SIG-M5 treated with dmso at 0.1 percent for 504 hours (cell line): ENCODE measurements at regions not wholly inside any gene's neighbourhood (a gene's known extent, or its start where the extent isn't known, plus 50 kb on each side); places are given as distances from the start of the nearest gene placed in this dataset.
"Not testable (repeated sequence)": the region's sequence is repeated elsewhere in the genome, so short reads cannot be mapped to it uniquely, and the experiment has no call there.

Experiments used
- DNase-seq: peaks from one replicate; lab custom pipeline; 2025; ENCODE audit not compliant: unreplicated experiment; lab: John Stamatoyannopoulos, UW

GRCh38 chr15:95700692-95701091 lies 629.8 kb upstream of the NR2F2 start:
- DNase-seq = not testable (repeated sequence)

- DNase-seq = no peak
Measured at GRCh38 chr15:95701410-95701809, 629.1 kb upstream of the NR2F2 start.

- no peak for DNase-seq
Measured at GRCh38 chr15:95709959-95710695, 620.4 kb upstream of the NR2F2 start.

DNA sequence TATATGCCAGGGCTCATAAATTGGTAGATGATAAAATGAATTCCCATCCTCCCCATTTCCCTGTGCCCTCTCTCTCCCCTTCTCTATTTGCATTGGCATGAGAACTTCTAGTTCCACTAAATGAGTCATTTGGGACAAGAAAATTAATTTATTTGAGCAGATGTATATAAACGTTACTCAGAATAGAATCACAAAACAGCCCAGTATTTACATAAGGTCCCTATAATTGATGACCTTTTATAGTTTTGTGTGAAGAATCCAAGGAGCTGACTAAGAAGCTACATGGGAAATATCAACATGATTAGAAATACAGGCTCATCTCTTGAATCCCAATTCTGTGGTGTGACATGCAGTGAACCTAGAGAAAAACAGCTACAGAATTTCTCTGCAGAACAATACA lies 617.7 kb upstream of the NR2F2 start:
- no peak for DNase-seq

GRCh38 chr15:95713324-95713723 lies 617.2 kb upstream of the NR2F2 start:
- no peak for DNase-seq

- no peak for DNase-seq
Measured at GRCh38 chr15:95715116-95715903, 615.2 kb upstream of the NR2F2 start.

- no peak for DNase-seq
Measured at GRCh38 chr15:95715906-95716656, 614.4 kb upstream of the NR2F2 start.

DNA sequence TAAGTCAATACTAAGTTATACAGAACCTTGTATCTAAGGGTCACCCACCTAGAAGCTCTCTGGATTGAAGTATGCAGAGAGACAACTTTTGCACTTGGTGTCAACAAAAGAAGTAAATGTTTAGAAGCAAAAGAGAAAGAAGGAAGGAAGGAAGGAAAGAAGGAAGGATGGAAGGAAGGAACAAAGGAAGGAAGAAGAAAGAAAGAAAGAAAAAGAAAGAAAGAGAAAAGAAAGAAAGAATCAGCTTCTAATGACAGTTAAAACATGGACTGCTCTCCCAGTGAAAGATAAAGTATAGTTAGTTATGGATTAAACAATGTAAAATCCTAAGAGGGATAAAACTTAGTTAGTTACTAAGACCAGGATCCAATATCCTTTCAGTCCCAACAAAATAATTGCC lies 613.8 kb upstream of the NR2F2 start:
- DNase-seq = no peak

DNA sequence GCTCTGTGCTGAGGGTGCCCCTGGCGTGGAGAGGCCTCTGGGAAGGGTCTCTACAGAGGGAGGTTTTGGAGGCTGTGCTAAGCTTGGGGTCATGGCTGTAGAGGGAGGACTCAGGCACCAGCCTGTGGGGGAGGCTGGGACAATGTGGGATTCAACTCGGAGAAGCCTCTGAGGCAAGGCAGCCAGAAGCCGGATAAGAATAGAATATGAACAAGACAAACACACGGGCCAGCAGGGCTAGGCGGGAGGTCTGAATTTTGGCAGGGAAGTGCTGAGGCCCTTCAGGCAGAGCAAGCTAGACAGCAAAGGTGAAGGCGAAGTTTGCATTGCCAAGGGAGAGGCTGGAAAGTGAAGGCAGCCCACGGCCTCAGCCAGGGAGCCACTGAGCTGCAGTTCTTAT lies 612.1 kb upstream of the NR2F2 start:
- no peak for DNase-seq

- no peak for DNase-seq
Measured at GRCh38 chr15:95724908-95725633, 605.4 kb upstream of the NR2F2 start.

GRCh38 chr15:95726891-95727290 lies 603.6 kb upstream of the NR2F2 start:
- DNase-seq = no peak

DNA sequence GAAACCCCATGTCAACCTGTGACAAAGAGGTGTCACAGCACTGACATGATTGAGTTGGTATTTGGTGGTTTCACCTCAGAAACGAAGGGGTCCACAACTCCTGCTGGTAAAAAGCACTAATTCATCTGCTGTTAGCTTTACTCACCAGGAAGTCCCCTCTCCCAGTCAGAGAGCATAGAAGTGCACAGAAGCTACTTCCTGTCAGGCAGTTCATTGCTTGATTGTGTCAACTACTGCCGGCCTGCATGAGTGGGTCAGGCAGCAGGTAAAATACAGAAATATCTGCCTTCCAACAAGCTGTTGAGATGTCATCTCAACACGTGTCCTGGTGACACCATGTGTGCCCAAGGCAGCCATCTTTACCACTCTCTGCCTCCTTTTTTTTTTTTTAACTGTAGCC lies 596.6 kb upstream of the NR2F2 start:
- DNase-seq = no peak

GRCh38 chr15:95734422-95735316 lies 595.8 kb upstream of the NR2F2 start:
- DNase-seq = no peak

DNA sequence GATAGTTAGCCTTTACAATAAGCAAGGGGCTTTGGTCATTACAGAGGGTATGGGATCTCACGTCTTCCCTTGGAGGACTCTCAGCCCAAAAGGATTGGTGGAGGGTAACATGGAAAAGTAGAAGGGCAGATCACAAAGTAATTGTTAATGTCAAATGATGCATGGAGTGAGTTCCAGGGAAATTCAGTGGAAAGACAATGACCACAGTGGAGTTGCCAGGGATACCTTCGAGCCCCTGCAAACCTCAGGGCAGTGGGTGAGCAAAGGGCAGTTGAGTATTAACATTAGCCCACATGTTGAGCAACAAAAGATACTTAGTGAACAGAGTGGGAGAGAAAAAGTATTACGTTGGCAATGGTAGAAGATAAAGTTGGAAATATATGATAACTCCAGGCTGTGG lies 593.4 kb upstream of the NR2F2 start:
- no peak for DNase-seq

GRCh38 chr15:95739131-95739530 lies 591.4 kb upstream of the NR2F2 start:
- DNase-seq = no peak

- DNase-seq = no peak
Measured at GRCh38 chr15:95741830-95742229, 588.7 kb upstream of the NR2F2 start.

GRCh38 chr15:95742256-95742655 lies 588.2 kb upstream of the NR2F2 start:
- DNase-seq = no peak

DNA sequence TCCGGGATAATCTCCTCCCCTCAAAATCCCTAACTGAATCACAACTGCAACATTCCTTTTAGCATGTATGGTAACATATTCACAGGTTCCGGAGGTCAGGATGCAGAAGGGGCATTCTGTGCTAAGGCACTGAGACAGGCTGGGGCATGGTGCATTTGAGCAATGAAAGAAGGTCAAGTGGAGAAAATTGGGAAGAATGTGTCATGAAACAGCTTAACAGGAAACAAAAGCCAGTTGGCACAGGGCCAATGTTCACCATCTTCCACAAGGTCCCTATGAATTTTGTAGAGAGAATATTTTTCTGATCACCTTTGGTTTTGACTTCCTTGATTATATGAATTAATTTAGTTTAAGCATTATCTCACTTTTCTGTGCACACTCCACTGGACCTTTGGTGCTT lies 587.7 kb upstream of the NR2F2 start:
- DNase-seq = no peak

DNA sequence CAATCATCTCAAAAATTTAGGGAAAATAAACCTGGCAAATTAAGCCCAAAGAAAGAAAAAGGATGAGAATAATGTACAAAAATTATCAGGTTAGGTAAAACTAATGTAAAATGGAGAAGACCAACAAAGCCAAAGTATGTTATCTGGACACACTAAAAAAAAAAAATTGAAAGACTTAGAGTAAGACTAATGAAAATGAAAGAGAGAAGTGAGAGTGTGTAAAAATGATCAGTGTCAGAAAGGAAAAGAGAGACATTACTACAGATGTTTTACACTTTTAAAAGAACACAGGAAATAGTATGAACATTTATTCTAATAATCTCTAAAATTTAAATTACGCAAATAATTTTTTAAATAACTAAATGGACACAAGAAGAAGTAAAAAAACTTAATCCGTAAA lies 573.3 kb upstream of the NR2F2 start:
- DNase-seq = no peak

DNA sequence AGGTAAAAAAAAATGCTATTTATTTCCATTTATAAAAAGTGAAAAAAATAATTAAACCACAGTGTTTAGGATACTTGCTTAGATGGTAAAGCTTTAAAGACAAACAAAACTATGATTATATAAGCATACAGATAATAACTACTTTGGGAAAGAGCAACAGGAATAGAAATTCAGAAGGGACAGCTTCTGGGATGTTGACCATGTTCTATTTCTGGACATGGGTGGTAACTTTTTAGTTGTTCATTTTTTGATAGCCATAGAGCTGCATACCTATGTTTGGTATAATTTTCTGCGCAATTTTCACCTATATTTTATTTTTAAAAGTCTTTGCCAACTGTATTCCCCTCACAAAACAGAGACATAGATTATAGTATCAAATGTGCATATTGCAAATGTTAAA lies 572.0 kb upstream of the NR2F2 start:
- no peak for DNase-seq
